Brain pericyte (primary cell): ENCODE measurements at regions not wholly inside any gene's neighbourhood (a gene's known extent, or its start where the extent isn't known, plus 50 kb on each side); places are given as distances from the start of the nearest gene placed in this dataset.

Source experiments
- DNase-seq: peaks from one replicate; pipeline ENCODE4 v3.0.0-alpha.2; 2012; ENCODE audit warnings: low read depth, low spot score

DNA sequence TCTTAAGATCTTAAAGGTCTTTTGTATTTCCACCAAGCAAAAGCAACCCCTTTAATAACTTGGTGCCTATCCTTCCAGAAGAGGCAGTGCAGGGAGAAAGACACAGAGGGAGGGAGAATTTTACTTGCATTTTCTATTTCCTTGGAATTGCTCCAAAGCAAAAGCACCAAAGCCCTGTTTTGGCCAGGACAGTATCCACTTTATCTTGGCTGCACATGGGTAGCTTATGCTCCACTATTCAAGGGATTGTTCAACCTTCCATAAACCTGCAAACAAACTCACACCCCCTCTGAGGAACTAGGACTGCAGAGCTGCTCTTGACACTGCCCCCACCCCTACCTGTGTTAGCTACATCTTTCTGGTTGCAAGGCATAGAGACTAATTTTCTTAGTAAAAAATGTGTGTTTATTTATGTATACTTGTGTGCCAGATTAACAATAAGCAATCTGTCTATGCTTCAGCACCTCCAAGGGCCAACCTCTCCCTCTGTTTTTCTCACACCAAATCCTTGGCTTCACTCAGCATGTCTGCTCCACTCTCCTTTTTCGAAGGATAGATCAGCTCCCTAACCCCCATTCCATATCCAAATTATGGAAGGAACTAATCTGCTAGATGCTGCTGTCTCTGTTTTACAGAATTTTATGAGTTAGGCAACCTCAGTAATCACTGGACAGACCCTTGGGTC is 68.1 kb upstream of the KLF12 start:
- no peak for DNase-seq

DNA sequence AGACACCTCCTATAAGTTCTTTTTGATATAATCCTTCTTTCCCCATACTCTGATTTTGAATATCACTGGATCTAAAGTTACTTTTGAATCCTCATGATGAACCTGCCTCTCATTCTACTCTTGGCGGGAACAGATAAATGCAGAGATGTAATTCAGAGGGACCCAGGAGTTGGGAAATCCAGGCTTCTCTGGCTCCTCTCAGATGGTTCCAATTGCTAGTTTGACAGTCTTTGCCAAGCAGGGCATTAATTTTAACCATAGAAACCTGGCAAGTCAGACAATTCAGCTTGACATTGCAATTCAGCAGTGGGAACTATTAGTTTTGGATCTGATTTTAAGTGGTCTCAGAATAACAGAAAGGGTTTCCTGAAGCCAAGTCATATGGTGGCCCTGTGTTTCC is 67.3 kb upstream of the KLF12 start:
- no peak for DNase-seq

DNA sequence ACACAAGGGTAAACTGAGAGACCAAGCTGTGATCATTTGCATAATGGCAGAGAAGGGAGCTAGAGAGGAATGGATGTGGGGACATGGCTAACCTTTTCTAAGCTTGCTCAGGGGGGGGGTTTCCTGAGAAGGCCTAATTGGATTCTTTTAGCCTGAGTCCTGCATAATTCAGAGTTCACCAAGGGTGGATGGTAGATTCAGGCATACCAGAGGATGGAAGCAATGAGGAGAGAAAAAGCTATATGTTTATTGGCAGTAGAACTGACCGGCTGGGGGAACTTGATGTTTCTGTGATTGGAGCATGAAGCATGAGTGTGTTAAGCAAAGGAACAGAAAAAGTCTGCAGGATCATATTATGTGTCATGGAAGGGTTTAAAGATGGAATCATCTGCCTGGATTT is 65.9 kb upstream of the KLF12 start:
- no peak for DNase-seq

DNA sequence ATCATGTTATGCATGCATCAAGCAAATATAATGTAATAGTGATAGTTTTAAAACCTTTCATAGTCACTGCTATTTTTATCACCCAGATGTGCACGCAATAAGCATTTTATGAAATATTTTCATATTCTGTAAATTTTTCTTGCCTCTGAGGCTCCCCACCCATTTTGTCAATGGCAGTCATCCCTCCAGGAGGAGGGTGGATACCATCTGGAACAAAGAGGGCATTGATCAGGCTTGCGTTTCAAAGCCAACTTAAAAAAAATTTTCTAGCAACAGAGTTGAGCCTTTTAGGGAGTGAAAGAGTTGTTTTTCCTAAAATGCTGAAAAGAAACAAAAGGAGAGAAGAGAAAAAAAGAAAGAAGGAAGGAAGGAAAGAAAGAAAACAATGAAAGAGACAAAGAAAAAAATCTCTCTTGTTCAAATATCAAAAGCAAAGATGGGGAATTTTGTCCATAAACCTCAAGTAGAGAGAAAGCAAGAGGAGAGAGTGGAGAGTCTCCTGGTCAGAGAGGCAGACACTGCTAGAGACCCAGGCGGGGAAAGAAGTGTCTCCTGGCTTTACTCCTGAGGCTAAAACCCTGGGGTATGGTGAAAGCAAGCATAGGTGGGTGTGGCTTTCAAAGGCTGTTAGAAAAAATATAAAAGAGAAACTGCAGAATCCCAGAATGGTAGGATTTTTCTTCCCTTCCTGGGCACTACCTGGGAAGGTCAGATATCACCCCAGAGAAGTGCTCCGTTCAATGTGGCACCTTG is 63.6 kb upstream of the KLF12 start:
- no peak for DNase-seq

DNA sequence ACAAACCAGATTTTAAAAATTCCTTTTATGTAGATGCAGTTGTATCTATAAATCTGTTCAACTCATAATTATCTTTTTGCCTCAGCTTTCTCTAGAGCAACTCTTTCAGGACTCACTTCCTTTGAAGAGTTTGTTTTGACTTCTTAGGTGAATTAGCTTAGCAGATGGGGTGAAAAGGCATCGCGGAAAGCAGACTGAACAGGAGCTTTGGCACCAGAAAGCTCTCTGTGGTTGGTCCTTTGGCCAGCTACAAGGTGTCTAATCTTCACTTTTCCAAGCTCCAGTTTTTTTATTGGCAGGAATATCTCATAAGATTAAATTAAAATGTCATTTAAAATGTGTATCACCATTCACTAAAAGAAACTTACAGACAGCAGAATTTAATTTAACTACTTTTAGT is 60.6 kb upstream of the KLF12 start:
- DNase-seq, result no peak

DNA sequence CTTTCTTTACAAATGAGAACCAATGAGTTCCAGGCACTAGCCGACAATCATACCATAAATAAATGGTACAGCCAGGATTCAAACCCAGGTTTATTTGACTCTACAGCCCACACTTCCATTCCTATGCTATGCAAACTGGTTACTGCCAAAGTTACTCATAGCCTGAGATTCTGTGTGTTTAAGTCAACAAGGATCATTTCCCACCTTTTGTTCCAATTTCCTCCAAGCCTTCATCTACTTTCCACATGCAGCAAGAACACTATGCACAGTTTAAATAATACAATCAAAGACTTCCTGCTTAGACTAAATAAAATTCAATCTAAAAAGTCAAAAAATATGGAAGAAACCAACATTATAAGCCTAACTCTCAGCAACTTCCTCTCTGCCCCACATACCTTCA is 59.2 kb upstream of the KLF12 start:
- no peak for DNase-seq

DNA sequence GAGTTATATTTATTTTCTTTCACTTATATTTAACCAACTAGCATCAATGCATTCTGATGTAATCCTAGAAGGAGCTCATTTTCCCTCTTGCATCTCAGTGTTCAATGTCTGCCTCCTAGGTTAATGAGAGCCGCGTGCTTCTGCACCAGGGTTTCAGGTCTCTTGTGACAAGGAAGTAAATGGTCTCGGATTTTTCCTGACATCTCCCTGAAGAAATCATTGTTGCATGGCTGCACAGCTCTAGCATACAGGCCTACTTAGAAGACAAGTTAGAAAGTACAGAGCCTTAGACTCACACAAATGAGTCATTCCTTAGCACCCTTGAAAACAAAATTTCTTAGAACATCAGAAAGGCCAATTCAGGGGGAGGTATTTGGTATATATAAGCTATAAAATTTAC is 57.2 kb upstream of the KLF12 start:
- DNase-seq, result no peak

DNA sequence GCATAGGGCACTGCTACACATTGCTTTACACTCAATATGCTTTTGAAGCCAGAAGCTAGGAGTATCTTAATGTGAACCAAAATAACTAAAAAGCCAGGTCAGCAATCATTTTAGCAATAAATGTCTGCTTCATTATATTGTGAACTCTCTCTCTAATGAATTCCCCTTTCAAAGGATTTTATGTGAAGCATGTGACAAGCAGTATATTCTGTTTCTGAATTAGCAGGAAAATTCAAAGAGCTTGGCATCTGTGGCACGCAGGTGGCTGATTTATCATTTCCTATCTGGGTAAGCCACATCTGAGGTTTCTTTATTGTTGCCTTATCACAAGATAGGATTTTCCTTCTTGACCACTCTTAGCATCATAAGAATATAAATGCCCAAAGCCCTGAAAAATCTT is 56.8 kb upstream of the KLF12 start:
- DNase-seq, result no peak

DNA sequence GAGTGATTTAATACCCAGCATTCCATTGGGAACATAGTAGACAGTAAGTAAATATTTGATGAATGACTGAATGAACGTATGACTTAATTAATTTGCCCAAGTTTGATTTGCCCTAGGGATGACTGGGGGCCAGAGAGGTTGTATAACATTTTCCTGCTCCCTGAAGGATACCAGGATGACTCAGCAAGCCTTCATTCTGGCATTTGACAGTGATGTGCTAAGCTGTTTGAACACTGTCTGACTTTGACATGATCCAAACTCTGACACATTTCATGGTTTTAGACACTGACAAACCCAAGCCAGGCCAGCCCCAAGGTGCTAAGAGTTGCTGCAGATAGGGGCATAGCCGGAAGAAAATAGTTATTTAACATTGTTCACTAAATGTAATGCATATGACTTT is 53.4 kb upstream of the KLF12 start:
- DNase-seq, result no peak

DNA sequence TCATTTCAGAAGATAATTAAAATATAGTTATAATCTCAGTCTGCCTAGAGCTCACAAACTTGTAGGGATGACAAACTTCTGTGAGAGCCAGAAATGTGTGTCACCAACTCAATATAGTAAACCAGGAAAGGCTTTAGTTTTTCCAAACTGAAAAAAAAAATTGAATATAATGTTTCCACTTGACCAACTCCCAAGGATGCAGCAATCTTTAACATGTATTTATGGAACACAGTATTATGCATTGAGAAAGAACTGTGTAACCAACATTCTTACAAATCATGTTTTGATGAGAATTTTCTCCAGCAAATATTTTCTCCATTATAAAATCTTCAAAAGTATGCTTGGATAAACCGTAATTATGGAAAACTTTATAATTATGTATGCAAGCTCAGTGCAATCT is 50.1 kb upstream of the KLF12 start:
- DNase-seq, result no peak
